NCI-H82 treated with DMSO at 0.1 percent for 48 hours (cell line): ENCODE measurements at regions not wholly inside any gene's neighbourhood (a gene's known extent, or its start where the extent isn't known, plus 50 kb on each side); places are given as distances from the start of the nearest gene placed in this dataset.

Source experiments
- DNase-seq: peaks from one replicate; lab custom pipeline; 2025; ENCODE audit not compliant: unreplicated experiment; lab: John Stamatoyannopoulos, UW

- no peak for DNase-seq
Measured at GRCh38 chr13:75910591-75910990, 274.5 kb downstream of the LMO7 start.
